ENCODE measurements at regions not wholly inside any gene's neighbourhood (a gene's known extent, or its start where the extent isn't known, plus 50 kb on each side); places are given as distances from the start of the nearest gene placed in this dataset.

DNA sequence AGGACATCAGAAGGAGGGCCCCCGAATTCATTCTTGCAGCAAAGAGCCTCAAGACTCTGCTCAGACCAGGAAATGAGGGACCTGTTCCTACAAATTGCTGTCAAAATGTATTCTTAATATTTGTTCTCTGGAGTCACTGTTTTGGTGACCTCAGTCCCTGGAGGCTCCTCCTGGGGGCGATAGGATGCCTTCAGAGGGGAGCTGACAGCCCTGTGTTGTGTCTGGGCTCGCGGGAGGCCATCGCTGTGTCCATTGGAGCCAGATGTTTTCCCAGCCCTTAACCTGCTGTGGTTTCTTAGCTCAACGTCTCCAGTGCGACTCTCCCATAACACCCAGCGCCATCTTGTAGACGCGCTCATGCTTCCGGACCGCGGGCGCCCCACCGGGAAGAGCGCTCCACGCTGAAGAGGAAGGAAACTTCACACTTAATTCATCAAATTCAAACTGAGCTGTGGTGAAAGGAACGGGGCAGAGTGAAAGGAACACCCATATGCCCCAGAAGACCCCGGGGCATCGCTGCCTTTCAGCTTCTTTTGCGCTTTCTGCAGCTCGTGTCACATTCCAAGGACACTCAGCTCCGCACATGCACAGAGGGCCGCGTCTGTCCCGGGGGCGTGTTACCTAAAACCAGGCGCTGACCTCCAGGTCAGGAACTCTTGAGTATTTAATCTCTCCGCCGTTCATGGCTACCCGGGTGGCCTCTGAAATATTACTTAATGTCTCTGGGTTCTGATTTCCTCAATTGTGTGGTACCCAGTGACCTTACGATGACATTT lies 112.3 kb upstream of the GDNF start:
- Histone ChIP-seq H4K5ac (ENCODE audit: low read depth, low read length) (no peak overlapping the region), H2AK5ac (ENCODE audit: low read depth, low read length) (no peak overlapping the region), H3K23ac (ENCODE audit: low read depth, low read length) (no peak overlapping the region), H2BK5ac (ENCODE audit: low read depth, low read length, poor library complexity, severe bottlenecking) (no peak overlapping the region), H3K56ac (ENCODE audit: extremely low read depth, insufficient read depth, low read length) (no peak overlapping the region), H4K20me1 (ENCODE audit: insufficient read depth, low read length) (no peaks in the 10 kb centered on the region), H2BK120ac (ENCODE audit: low read depth, low read length) (no peak overlapping the region), H3K27me3 (ENCODE audit: control insufficient read depth, insufficient read depth, low read length) (peaks cover 3% of the 10 kb centered on the region), H4K8ac (ENCODE audit: low read depth in 2 of 2, low read length in 2 of 2) (no peak overlapping the region), H2BK20ac (ENCODE audit: low read depth, low read length) (no peak overlapping the region), H3K36me3 (ENCODE audit: control insufficient read depth, insufficient read depth, low read length) (no peaks in the 10 kb centered on the region), H2BK15ac (ENCODE audit: low read depth, low read length) (no peak overlapping the region), H2AFZ (replicated peaks; ENCODE audit: low read length, poor library complexity) (no peak overlapping the region), H3K79me1 (ENCODE audit: low read depth in 1 of 2, low read length in 2 of 2) (no peaks in the 10 kb centered on the region), H3K4me1 (ENCODE audit: control insufficient read depth, insufficient read depth, low read length) (no peaks in the 10 kb centered on the region), H3K9me1 (ENCODE audit: insufficient read depth, low read length) (no peaks in the 10 kb centered on the region), H3K27ac (ENCODE audit: insufficient read depth, low read length) (no peak overlapping the region), H3K9ac (ENCODE audit: low read depth, low read length) (no peak overlapping the region), H3K4me2 (ENCODE audit: low read depth, low read length) (no peak overlapping the region), H3K18ac (ENCODE audit: low read depth, low read length) (no peak overlapping the region), H3K9me3 (ENCODE audit: control insufficient read depth, insufficient read depth, low read length) (no peaks in the 10 kb centered on the region), H2AK9ac (replicated peaks; ENCODE audit: low read depth, low read length, poor library complexity) (no peak overlapping the region), H4K91ac (ENCODE audit: insufficient read depth, low read depth, low read length) (no peak overlapping the region), H3K4ac (ENCODE audit: low read depth, low read length) (no peak overlapping the region), H3K14ac (replicated peaks; ENCODE audit: low read depth, low read length) (no peak overlapping the region), H3K4me3 (ENCODE audit: insufficient read depth, low read depth, low read length) (no peak overlapping the region)
- ChIA-PET CTCF (no interaction called here), POLR2A (ENCODE audit: unreplicated experiment) (no interaction called here)
- DNase-seq (no peak), ATAC-seq (ENCODE audit: low read depth) (no peak)
- TF ChIP-seq MAFK (IDR thresholded peaks at IDR 0.05; ENCODE audit: low read depth, low read length), result no peak
- TF ChIP-seq, protein P1, sequence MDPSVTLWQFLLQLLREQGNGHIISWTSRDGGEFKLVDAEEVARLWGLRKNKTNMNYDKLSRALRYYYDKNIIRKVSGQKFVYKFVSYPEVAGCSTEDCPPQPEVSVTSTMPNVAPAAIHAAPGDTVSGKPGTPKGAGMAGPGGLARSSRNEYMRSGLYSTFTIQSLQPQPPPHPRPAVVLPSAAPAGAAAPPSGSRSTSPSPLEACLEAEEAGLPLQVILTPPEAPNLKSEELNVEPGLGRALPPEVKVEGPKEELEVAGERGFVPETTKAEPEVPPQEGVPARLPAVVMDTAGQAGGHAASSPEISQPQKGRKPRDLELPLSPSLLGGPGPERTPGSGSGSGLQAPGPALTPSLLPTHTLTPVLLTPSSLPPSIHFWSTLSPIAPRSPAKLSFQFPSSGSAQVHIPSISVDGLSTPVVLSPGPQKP (IDR thresholded peaks at IDR 0.05; ENCODE audit: borderline replicate concordance, low read depth, low read length), result no peak
- no peak for TF ChIP-seq RAD21 (IDR thresholded peaks at IDR 0.05; ENCODE audit: low read length)
- no peak for TF ChIP-seq MAZ (IDR thresholded peaks at IDR 0.05; ENCODE audit: borderline replicate concordance, low read depth, low read length)
- TF ChIP-seq, protein P2, sequence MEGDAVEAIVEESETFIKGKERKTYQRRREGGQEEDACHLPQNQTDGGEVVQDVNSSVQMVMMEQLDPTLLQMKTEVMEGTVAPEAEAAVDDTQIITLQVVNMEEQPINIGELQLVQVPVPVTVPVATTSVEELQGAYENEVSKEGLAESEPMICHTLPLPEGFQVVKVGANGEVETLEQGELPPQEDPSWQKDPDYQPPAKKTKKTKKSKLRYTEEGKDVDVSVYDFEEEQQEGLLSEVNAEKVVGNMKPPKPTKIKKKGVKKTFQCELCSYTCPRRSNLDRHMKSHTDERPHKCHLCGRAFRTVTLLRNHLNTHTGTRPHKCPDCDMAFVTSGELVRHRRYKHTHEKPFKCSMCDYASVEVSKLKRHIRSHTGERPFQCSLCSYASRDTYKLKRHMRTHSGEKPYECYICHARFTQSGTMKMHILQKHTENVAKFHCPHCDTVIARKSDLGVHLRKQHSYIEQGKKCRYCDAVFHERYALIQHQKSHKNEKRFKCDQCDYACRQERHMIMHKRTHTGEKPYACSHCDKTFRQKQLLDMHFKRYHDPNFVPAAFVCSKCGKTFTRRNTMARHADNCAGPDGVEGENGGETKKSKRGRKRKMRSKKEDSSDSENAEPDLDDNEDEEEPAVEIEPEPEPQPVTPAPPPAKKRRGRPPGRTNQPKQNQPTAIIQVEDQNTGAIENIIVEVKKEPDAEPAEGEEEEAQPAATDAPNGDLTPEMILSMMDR (conservative IDR thresholded peaks at IDR 0.05; ENCODE audit: low read depth, low read length), result no peak
- no peak for TF ChIP-seq CHD1 (IDR thresholded peaks at IDR 0.05; ENCODE audit: low read depth, low read length)
- TF ChIP-seq POLR2A (IDR thresholded peaks at IDR 0.05; ENCODE audit: low read depth, low read length), result no peak
- TF ChIP-seq, protein P3, sequence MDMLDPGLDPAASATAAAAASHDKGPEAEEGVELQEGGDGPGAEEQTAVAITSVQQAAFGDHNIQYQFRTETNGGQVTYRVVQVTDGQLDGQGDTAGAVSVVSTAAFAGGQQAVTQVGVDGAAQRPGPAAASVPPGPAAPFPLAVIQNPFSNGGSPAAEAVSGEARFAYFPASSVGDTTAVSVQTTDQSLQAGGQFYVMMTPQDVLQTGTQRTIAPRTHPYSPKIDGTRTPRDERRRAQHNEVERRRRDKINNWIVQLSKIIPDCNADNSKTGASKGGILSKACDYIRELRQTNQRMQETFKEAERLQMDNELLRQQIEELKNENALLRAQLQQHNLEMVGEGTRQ (IDR thresholded peaks at IDR 0.05; ENCODE audit: low read depth, low read length), result no peak
- TF ChIP-seq BHLHE40 (IDR thresholded peaks at IDR 0.05; ENCODE audit: low read depth, low read length), result no peak
- no peak for TF ChIP-seq RFX5 (IDR thresholded peaks at IDR 0.05; ENCODE audit: low read depth, low read length)
- no peak for TF ChIP-seq SMC3 (IDR thresholded peaks at IDR 0.05; ENCODE audit: low read depth, low read length)
- no peak for TF ChIP-seq CEBPB (IDR thresholded peaks at IDR 0.05; ENCODE audit: low read depth, low read length)
- TF ChIP-seq NFE2L2 (IDR thresholded peaks at IDR 0.05; ENCODE audit: low read depth, low read length), result no peak
- TF ChIP-seq RCOR1 (IDR thresholded peaks at IDR 0.05; ENCODE audit: insufficient replicate concordance, low read length), result no peak
- no peak for TF ChIP-seq MXI1 (IDR thresholded peaks at IDR 0.05; ENCODE audit: borderline replicate concordance, low read depth, low read length)
- no peak for TF ChIP-seq FOS (IDR thresholded peaks at IDR 0.05; ENCODE audit: low read depth, low read length)
- BruUV-seq (replicated peaks), result no TSS peak
- 42% methylated on average over 13 of the region's 32 CpGs; no CpG with 5 or more reads in 1 of the 2 experiments for WGBS, 2 experiments (ENCODE audit: extremely low coverage in 2 of 2, insufficient read length in 1 of 2)
- dilution Hi-C loops (cut with HindIII; ENCODE audit: low sequenced_read_pairs, unreplicated experiment) (no loop called here), in situ Hi-C loops (cut with MboI; ENCODE audit: low sequenced_read_pairs) (no loop called here), intact Hi-C loops (cut with micrococcal nuclease) (no loop called here)
